Neutrophil (primary cell): ENCODE measurements at regions not wholly inside any gene's neighbourhood (a gene's known extent, or its start where the extent isn't known, plus 50 kb on each side); places are given as distances from the start of the nearest gene placed in this dataset.

ENCODE experiments used
- H3K27ac ChIP-seq: fragments of 200-600 bp; sonication (generic); 2 replicates; pipeline ENCODE4 v1.5.1; 2016; ENCODE audit warnings: mild to moderate bottlenecking, moderate library complexity
- H3K27me3 ChIP-seq: fragments of 200-600 bp; sonication (generic); 2 replicates; pipeline ENCODE4 v1.6.0; 2016; ENCODE audit warnings: mild to moderate bottlenecking
- H3K36me3 ChIP-seq: fragments of 200-600 bp; sonication (generic); 2 replicates; pipeline ENCODE4 v1.5.1; 2017
- H3K4me1 ChIP-seq, 2 experiments: fragments of 200-600 bp in 1 of 2; sonication (generic) in 1 of 2; 1 replicate in 1 of 2; 2 replicates in 1 of 2; pipeline versions ENCODE4 v1.5.1 to v1.6.1; 2013 to 2016; ENCODE audit warnings: low read depth in 1 of 2, low read length in 1 of 2, mild to moderate bottlenecking in 1 of 2, moderate library complexity in 1 of 2; ENCODE audit not compliant: control insufficient read depth in 1 of 2, insufficient read depth in 1 of 2
- H3K4me3 ChIP-seq, 2 experiments: fragments of 200-600 bp in 1 of 2; sonication (generic) in 1 of 2; 1 replicate in 1 of 2; 2 replicates in 1 of 2; pipeline ENCODE4 v1.5.1; 2013 to 2016; ENCODE audit warnings: low read depth in 1 of 2, low read length in 1 of 2, mild to moderate bottlenecking in 1 of 2, moderate library complexity in 1 of 2
- H3K9me3 ChIP-seq: fragments of 200-600 bp; sonication (generic); 2 replicates; pipeline ENCODE4 v1.5.1; 2016
- TF ChIP-seq, protein P1 (sequence below): fragments of 200-600 bp; sonication (generic); IDR thresholded peaks from 2 replicates; pipeline ENCODE4 v1.5.1; 2016; ENCODE audit warnings: antibody characterized with exemption

DNA sequence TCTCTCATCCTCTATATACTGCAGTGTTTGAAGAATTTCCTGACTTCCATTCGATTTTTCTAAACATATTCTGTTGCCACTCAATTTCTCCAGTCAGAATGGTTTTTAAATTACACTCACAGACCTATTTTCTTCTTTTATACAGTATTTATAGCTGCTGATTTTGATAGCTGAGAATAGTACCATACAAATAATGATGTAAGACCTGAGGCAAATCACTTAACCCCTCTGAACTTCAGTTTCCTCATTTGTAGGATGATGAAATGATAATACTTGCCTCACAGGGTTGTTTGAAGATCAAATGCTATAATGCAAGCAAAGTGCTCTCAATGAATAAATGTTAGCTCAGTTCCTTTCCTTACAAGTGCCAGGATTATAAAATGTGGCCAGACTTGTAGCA, 241.8 kb downstream of the CPS1 start:
- no peaks in the 10 kb centered on the region for H3K4me1 ChIP-seq
- H3K9me3 ChIP-seq = no peaks in the 10 kb centered on the region
- H3K36me3 ChIP-seq = no peaks in the 10 kb centered on the region
- H3K27ac ChIP-seq = no peak overlapping the region
- TF ChIP-seq, protein P1, sequence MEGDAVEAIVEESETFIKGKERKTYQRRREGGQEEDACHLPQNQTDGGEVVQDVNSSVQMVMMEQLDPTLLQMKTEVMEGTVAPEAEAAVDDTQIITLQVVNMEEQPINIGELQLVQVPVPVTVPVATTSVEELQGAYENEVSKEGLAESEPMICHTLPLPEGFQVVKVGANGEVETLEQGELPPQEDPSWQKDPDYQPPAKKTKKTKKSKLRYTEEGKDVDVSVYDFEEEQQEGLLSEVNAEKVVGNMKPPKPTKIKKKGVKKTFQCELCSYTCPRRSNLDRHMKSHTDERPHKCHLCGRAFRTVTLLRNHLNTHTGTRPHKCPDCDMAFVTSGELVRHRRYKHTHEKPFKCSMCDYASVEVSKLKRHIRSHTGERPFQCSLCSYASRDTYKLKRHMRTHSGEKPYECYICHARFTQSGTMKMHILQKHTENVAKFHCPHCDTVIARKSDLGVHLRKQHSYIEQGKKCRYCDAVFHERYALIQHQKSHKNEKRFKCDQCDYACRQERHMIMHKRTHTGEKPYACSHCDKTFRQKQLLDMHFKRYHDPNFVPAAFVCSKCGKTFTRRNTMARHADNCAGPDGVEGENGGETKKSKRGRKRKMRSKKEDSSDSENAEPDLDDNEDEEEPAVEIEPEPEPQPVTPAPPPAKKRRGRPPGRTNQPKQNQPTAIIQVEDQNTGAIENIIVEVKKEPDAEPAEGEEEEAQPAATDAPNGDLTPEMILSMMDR = no peak
- H3K27me3 ChIP-seq = no peaks in the 10 kb centered on the region
- no peak overlapping the region for H3K4me3 ChIP-seq

DNA sequence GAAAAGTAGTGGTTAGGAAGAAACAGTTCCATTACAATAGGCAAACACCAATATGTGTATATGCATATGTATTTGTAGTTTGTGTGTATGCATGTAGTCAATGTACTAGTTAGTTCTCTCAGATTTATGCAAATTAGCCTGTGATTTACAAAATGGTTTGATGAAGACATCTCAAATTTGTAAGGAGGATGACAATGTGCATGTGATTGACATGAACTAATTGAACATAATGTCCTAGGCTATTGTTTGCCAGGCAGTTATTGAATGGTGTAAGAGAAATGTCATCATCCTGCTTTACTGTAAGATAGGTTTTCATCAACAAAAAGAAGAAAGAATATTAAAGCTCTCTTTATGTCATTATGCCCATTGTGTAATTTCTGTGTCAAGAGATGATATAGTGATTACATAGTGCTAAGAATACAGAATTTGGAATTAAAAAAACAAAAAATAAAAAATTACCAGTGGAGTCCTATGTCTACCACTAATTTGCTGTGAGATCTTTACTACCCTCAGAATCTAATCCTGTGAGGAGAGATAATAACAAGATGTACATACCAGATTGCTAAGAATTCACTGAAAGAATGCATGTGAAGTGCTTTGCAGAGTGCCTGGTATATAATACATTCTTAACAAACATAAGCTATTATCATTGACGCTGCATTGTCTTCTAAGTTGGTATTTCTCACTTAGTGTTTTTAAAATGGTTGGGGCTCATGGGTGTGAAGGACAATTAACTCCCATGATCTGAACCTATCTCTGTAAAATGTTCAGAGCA, 258.0 kb downstream of the CPS1 start:
- H3K9me3 ChIP-seq = no peaks in the 10 kb centered on the region
- H3K36me3 ChIP-seq = no peaks in the 10 kb centered on the region
- TF ChIP-seq, protein P1 = no peak
- H3K27ac ChIP-seq = no peak overlapping the region
- no peaks in the 10 kb centered on the region for H3K27me3 ChIP-seq
- H3K4me3 ChIP-seq = no peak overlapping the region
- no peaks in the 10 kb centered on the region for H3K4me1 ChIP-seq

DNA sequence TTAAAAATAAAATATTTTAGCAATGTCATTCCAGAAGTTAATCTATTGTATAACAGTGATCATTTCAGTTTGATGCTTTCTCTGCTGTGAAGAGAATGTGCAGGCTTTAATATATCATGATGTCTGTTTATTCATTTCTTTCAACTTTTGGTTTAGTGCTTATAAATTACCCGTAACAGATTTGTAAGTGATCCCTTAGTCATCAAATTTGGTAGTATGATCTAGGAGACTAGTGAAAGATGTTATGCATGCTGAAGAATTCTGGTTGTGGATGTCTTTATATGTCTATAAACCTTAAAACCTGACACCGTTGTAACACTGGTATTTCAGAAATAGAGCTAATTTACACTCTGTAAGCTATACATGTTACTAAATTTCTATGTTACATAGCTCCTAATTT, 260.4 kb downstream of the CPS1 start:
- TF ChIP-seq, protein P1 = no peak
- no peaks in the 10 kb centered on the region for H3K9me3 ChIP-seq
- no peaks in the 10 kb centered on the region for H3K27me3 ChIP-seq
- H3K36me3 ChIP-seq = no peaks in the 10 kb centered on the region
- H3K27ac ChIP-seq = no peak overlapping the region
- no peak overlapping the region for H3K4me3 ChIP-seq
- no peaks in the 10 kb centered on the region for H3K4me1 ChIP-seq

DNA sequence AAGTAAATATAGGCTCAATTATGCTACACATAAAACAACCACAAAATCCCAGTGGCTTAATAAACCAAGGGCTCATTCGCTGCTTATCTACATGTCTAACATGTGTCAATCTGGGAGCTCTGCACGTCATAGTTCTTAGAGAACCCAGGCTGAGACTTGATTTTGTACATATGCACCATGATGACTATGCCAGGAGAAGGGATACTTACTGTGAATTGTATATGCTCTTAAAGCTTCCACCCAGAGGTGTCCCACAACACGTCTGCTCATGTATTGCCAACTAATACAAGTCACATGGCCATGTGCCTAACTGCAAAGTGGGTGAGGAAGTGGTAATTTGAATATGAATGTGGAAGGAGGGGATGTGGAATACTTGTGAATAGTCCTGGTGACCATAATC, 262.1 kb downstream of the CPS1 start:
- H3K9me3 ChIP-seq = no peaks in the 10 kb centered on the region
- no peaks in the 10 kb centered on the region for H3K27me3 ChIP-seq
- H3K36me3 ChIP-seq = no peaks in the 10 kb centered on the region
- no peaks in the 10 kb centered on the region for H3K4me1 ChIP-seq
- no peak overlapping the region for H3K27ac ChIP-seq
- H3K4me3 ChIP-seq = no peak overlapping the region
- TF ChIP-seq, protein P1 = no peak

DNA sequence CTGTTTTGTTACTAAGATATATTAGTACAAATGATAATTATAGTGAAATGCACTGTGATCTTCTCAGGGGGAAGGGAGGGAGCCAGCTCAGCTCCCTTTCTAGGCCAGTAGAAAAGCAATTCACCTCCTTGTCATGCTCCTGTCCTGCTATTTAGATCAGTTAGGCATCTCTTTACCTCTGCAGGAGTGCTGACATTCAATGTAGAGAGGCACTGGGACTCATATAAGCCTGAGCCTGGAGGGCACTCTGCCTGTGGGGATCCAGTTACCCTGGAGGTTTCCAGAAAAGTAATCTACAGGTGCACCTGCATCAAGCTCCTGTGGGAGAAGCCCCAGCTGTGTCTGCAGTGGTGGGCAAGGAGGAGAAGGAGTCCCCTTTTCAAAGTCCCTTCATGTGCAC, 277.0 kb downstream of the CPS1 start:
- Histone ChIP-seq H3K4me1 (no peaks in the 10 kb centered on the region), H3K4me3 (no peak overlapping the region), H3K27me3 (no peaks in the 10 kb centered on the region), H3K9me3 (no peaks in the 10 kb centered on the region), H3K36me3 (no peaks in the 10 kb centered on the region), H3K27ac (no peak overlapping the region)
- TF ChIP-seq, protein P1 = no peak
